ENCODE measurements at regions not wholly inside any gene's neighbourhood (a gene's known extent, or its start where the extent isn't known, plus 50 kb on each side); places are given as distances from the start of the nearest gene placed in this dataset.

DNA sequence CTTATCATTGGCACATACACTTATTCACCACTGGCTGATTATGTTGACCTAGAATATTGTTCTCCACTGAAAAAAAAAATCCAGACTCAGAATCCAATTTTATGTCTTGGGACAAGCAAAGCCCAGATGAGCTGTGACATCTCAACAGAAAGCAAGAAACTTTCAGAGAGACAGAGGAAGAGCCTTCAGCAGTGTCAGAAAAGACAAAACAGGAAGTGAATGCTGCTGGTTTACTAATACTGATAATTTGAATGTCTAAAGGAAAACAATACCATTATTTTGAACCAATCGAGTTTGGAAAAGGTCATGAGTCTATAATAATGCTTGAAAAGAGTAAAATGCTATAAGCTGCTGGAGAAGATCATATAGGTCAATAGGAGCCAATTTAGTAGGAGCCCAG, 179.8 kb upstream of the RIMS1 start:
- H3K4me1 Mint-ChIP-seq = no peaks in the 10 kb centered on the region
- no peak overlapping the region for H3K27ac Mint-ChIP-seq
- no peaks in the 10 kb centered on the region for H3K36me3 ChIP-seq (ENCODE audit: control insufficient read depth in 2 of 3, insufficient read depth in 3 of 3, low read length in 3 of 3)
- peaks cover 0 to 7% (median 0%) of the 10 kb centered on the region in 11 donors for H3K9me3 Mint-ChIP-seq
- no peaks in the 10 kb centered on the region for H3K27me3 ChIP-seq (ENCODE audit: control insufficient read depth in 2 of 2, insufficient read depth in 2 of 2, low read length in 2 of 2)
- intact Hi-C loops (cut with micrococcal nuclease) = no loop called here
- H3K4me1 ChIP-seq (ENCODE audit: control insufficient read depth in 2 of 2, insufficient read depth in 2 of 2, low read length in 2 of 2) = no peaks in the 10 kb centered on the region
- H3K27me3 Mint-ChIP-seq = no peaks in the 10 kb centered on the region
- ATAC-seq = no peak
- no peaks in the 10 kb centered on the region for H3K9me3 ChIP-seq (ENCODE audit: control insufficient read depth in 2 of 3, low read length in 3 of 3)
- H3K4me3 Mint-ChIP-seq = no peak overlapping the region
- POLR2A ChIA-PET = no interaction called here
- H3K27ac ChIP-seq (ENCODE audit: low read depth, low read length) = no peak overlapping the region
- H3K36me3 Mint-ChIP-seq = no peaks in the 10 kb centered on the region
- H3K4me3 ChIP-seq (ENCODE audit: low read length) = no peak overlapping the region
- CTCF ChIA-PET = no interaction called here
- DNase-seq = no peak

GRCh38 chr6:71707059-71707458, 179.3 kb upstream of the RIMS1 start:
- H3K4me3 Mint-ChIP-seq = no peak overlapping the region
- no peaks in the 10 kb centered on the region for H3K27me3 ChIP-seq (ENCODE audit: control insufficient read depth in 2 of 2, insufficient read depth in 2 of 2, low read length in 2 of 2)
- H3K27ac Mint-ChIP-seq = no peak overlapping the region
- no peaks in the 10 kb centered on the region for H3K4me1 Mint-ChIP-seq
- intact Hi-C loops (cut with micrococcal nuclease) = no loop called here
- H3K9me3 Mint-ChIP-seq = peaks cover 0 to 7% (median 0%) of the 10 kb centered on the region in 11 donors
- no peaks in the 10 kb centered on the region for H3K27me3 Mint-ChIP-seq
- ChIA-PET POLR2A (no interaction called here), CTCF (no interaction called here)
- no peak overlapping the region for H3K4me3 ChIP-seq (ENCODE audit: low read length)
- no peaks in the 10 kb centered on the region for H3K36me3 Mint-ChIP-seq
- H3K36me3 ChIP-seq (ENCODE audit: control insufficient read depth in 2 of 3, insufficient read depth in 3 of 3, low read length in 3 of 3) = no peaks in the 10 kb centered on the region
- H3K27ac ChIP-seq (ENCODE audit: low read depth, low read length) = no peak overlapping the region
- H3K4me1 ChIP-seq (ENCODE audit: control insufficient read depth in 2 of 2, insufficient read depth in 2 of 2, low read length in 2 of 2) = no peaks in the 10 kb centered on the region
- DNase-seq = no peak
- no peaks in the 10 kb centered on the region for H3K9me3 ChIP-seq (ENCODE audit: control insufficient read depth in 2 of 3, low read length in 3 of 3)
- ATAC-seq = no peak

DNA sequence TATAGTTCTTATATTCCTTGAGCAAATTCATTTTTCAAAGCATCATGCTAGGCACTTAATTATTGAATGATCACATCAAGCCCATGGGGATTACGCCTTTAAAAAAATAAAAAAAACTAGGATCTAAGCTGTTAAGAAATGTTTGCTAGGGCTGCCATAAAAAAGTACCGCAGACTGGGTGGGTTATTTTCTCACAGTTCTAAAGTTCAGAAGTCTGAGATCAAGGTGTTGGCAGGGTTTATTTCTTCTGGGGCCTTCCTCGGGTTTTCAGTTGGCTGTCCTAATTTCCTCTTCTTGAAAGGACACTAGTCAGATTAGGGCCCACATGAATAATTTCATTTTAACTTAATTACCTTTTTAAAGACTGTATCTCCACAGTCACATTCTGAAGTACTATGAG, 165.6 kb upstream of the RIMS1 start:
- Histone ChIP-seq H3K27me3 (ENCODE audit: control insufficient read depth in 2 of 2, insufficient read depth in 2 of 2, low read length in 2 of 2) (no peaks in the 10 kb centered on the region), H3K27ac (ENCODE audit: low read depth, low read length) (no peak overlapping the region), H3K4me3 (ENCODE audit: low read length) (no peak overlapping the region), H3K4me1 (ENCODE audit: control insufficient read depth in 2 of 2, insufficient read depth in 2 of 2, low read length in 2 of 2) (no peaks in the 10 kb centered on the region), H3K9me3 (ENCODE audit: control insufficient read depth in 2 of 3, low read length in 3 of 3) (no peaks in the 10 kb centered on the region), H3K36me3 (ENCODE audit: control insufficient read depth in 2 of 3, insufficient read depth in 3 of 3, low read length in 3 of 3) (no peaks in the 10 kb centered on the region)
- ChIA-PET CTCF (no interaction called here), POLR2A (no interaction called here)
- DNase-seq = no peak
- Mint-ChIP-seq H3K4me3 (no peak overlapping the region), H3K27ac (no peak overlapping the region), H3K4me1 (no peaks in the 10 kb centered on the region), H3K27me3 (peaks cover 0 to 3% (median 0%) of the 10 kb centered on the region in 5 donors), H3K9me3 (peaks cover 0 to 6% (median 0%) of the 10 kb centered on the region in 11 donors), H3K36me3 (no peaks in the 10 kb centered on the region)
- intact Hi-C loops (cut with micrococcal nuclease) = no loop called here
- no peak for ATAC-seq

GRCh38 chr6:71721642-71722041, 164.7 kb upstream of the RIMS1 start:
- peaks cover 0 to 6% (median 0%) of the 10 kb centered on the region in 11 donors for H3K9me3 Mint-ChIP-seq
- no peaks in the 10 kb centered on the region for H3K4me1 Mint-ChIP-seq
- no peak overlapping the region for H3K27ac Mint-ChIP-seq
- CTCF ChIA-PET = no interaction called here
- no peaks in the 10 kb centered on the region for H3K4me1 ChIP-seq (ENCODE audit: control insufficient read depth in 2 of 2, insufficient read depth in 2 of 2, low read length in 2 of 2)
- H3K4me3 Mint-ChIP-seq = no peak overlapping the region
- no peaks in the 10 kb centered on the region for H3K36me3 ChIP-seq (ENCODE audit: control insufficient read depth in 2 of 3, insufficient read depth in 3 of 3, low read length in 3 of 3)
- no peak overlapping the region for H3K27ac ChIP-seq (ENCODE audit: low read depth, low read length)
- DNase-seq = no peak
- intact Hi-C loops (cut with micrococcal nuclease) = no loop called here
- peaks cover 0 to 3% (median 0%) of the 10 kb centered on the region in 5 donors for H3K27me3 Mint-ChIP-seq
- H3K4me3 ChIP-seq (ENCODE audit: low read length) = no peak overlapping the region
- no peaks in the 10 kb centered on the region for H3K36me3 Mint-ChIP-seq
- no peak for ATAC-seq
- POLR2A ChIA-PET = no interaction called here
- no peaks in the 10 kb centered on the region for H3K9me3 ChIP-seq (ENCODE audit: control insufficient read depth in 2 of 3, low read length in 3 of 3)
- H3K27me3 ChIP-seq (ENCODE audit: control insufficient read depth in 2 of 2, insufficient read depth in 2 of 2, low read length in 2 of 2) = no peaks in the 10 kb centered on the region

GRCh38 chr6:71722736-71723135, 163.6 kb upstream of the RIMS1 start:
- Histone ChIP-seq H3K9me3 (ENCODE audit: control insufficient read depth in 2 of 3, low read length in 3 of 3) (no peaks in the 10 kb centered on the region), H3K36me3 (ENCODE audit: control insufficient read depth in 2 of 3, insufficient read depth in 3 of 3, low read length in 3 of 3) (no peaks in the 10 kb centered on the region), H3K4me3 (ENCODE audit: low read length) (no peak overlapping the region), H3K4me1 (ENCODE audit: control insufficient read depth in 2 of 2, insufficient read depth in 2 of 2, low read length in 2 of 2) (no peaks in the 10 kb centered on the region), H3K27ac (ENCODE audit: low read depth, low read length) (no peak overlapping the region), H3K27me3 (ENCODE audit: control insufficient read depth in 2 of 2, insufficient read depth in 2 of 2, low read length in 2 of 2) (no peaks in the 10 kb centered on the region)
- no peak for DNase-seq
- peaks cover 0 to 8% (median 0%) of the 10 kb centered on the region in 11 donors for H3K9me3 Mint-ChIP-seq
- no peaks in the 10 kb centered on the region for H3K4me1 Mint-ChIP-seq
- H3K4me3 Mint-ChIP-seq = no peak overlapping the region
- H3K27me3 Mint-ChIP-seq = peaks cover 0 to 3% (median 0%) of the 10 kb centered on the region in 5 donors
- ATAC-seq = no peak
- intact Hi-C loops (cut with micrococcal nuclease) = no loop called here
- CTCF ChIA-PET = no interaction called here
- H3K36me3 Mint-ChIP-seq = no peaks in the 10 kb centered on the region
- POLR2A ChIA-PET = no interaction called here
- H3K27ac Mint-ChIP-seq = no peak overlapping the region

GRCh38 chr6:71724456-71725125, 161.8 kb upstream of the RIMS1 start:
- Mint-ChIP-seq H3K4me3 (no peak overlapping the region), H3K27ac (no peak overlapping the region), H3K27me3 (peaks cover 0 to 3% (median 0%) of the 10 kb centered on the region in 5 donors), H3K9me3 (peaks cover 0 to 9% (median 0%) of the 10 kb centered on the region in 11 donors), H3K4me1 (no peaks in the 10 kb centered on the region), H3K36me3 (no peaks in the 10 kb centered on the region)
- Histone ChIP-seq H3K27me3 (ENCODE audit: control insufficient read depth in 2 of 2, insufficient read depth in 2 of 2, low read length in 2 of 2) (no peaks in the 10 kb centered on the region), H3K36me3 (ENCODE audit: control insufficient read depth in 2 of 3, insufficient read depth in 3 of 3, low read length in 3 of 3) (no peaks in the 10 kb centered on the region), H3K4me1 (ENCODE audit: control insufficient read depth in 2 of 2, insufficient read depth in 2 of 2, low read length in 2 of 2) (no peaks in the 10 kb centered on the region), H3K9me3 (ENCODE audit: control insufficient read depth in 2 of 3, low read length in 3 of 3) (no peaks in the 10 kb centered on the region), H3K4me3 (ENCODE audit: low read length) (no peak overlapping the region), H3K27ac (ENCODE audit: low read depth, low read length) (no peak overlapping the region)
- intact Hi-C loops (cut with micrococcal nuclease) = no loop called here
- POLR2A ChIA-PET = no interaction called here
- CTCF ChIA-PET = no interaction called here
- ATAC-seq (no peak), DNase-seq (no peak)

DNA sequence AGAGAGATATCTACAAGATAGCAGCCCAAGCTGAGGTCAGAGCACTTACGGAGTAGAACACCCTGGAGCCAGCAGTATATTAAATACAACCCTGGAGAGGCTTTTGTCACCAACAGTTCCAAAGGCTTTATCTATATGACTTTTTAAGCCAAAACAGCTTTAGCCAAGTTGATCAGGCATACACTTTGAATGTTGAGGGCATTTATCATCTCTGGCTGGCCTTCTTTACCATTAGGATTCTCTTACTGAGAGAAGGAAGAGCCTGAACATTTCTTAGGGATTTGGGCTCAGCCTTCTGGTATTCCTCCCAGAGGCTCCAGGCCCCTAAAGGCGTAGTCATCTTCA, 161.3 kb upstream of the RIMS1 start:
- Mint-ChIP-seq H3K27ac (no peak overlapping the region), H3K4me1 (no peaks in the 10 kb centered on the region), H3K27me3 (peaks cover 0 to 3% (median 0%) of the 10 kb centered on the region in 5 donors), H3K9me3 (peaks cover 0 to 7% (median 0%) of the 10 kb centered on the region in 11 donors), H3K4me3 (no peak overlapping the region), H3K36me3 (no peaks in the 10 kb centered on the region)
- H3K4me1 ChIP-seq (ENCODE audit: control insufficient read depth in 2 of 2, insufficient read depth in 2 of 2, low read length in 2 of 2) = no peaks in the 10 kb centered on the region
- H3K4me3 ChIP-seq (ENCODE audit: low read length) = no peak overlapping the region
- CTCF ChIA-PET = no interaction called here
- ATAC-seq (no peak), DNase-seq (no peak)
- H3K27ac ChIP-seq (ENCODE audit: low read depth, low read length) = no peak overlapping the region
- intact Hi-C loops (cut with micrococcal nuclease) = no loop called here
- H3K9me3 ChIP-seq (ENCODE audit: control insufficient read depth in 2 of 3, low read length in 3 of 3) = no peaks in the 10 kb centered on the region
- POLR2A ChIA-PET = no interaction called here
- no peaks in the 10 kb centered on the region for H3K36me3 ChIP-seq (ENCODE audit: control insufficient read depth in 2 of 3, insufficient read depth in 3 of 3, low read length in 3 of 3)
- no peaks in the 10 kb centered on the region for H3K27me3 ChIP-seq (ENCODE audit: control insufficient read depth in 2 of 2, insufficient read depth in 2 of 2, low read length in 2 of 2)
